NT2/D1 (cell line): ENCODE measurements at regions not wholly inside any gene's neighbourhood (a gene's known extent, or its start where the extent isn't known, plus 50 kb on each side); places are given as distances from the start of the nearest gene placed in this dataset.
A peak's percentile ranks its signal among the peaks of the same experiment; 100 is the strongest.

ENCODE experiments used
- DNase-seq: peaks from one replicate; pipeline ENCODE4 v3.0.0-alpha.2; 2011; ENCODE audit warnings: low read depth, low spot score
- H3K27me3 ChIP-seq: 2 replicates; pipeline ENCODE4 v1.6.0; 2011; ENCODE audit warnings: mild to moderate bottlenecking; ENCODE audit not compliant: insufficient read length, insufficient read depth
- H3K36me3 ChIP-seq: 2 replicates; pipeline ENCODE4 v1.6.1; 2011; ENCODE audit warnings: mild to moderate bottlenecking, low read length, mixed read lengths; ENCODE audit not compliant: insufficient read depth, insufficient read length
- H3K4me1 ChIP-seq: 2 replicates; pipeline ENCODE4 v1.5.1; 2011; ENCODE audit not compliant: insufficient read depth, insufficient read length
- H3K4me3 ChIP-seq: 2 replicates; pipeline ENCODE4 v1.5.1; 2011; ENCODE audit warnings: low read depth; ENCODE audit not compliant: insufficient read length
- H3K9ac ChIP-seq: 2 replicates; pipeline ENCODE4 v1.6.0; 2011; ENCODE audit warnings: low read depth; ENCODE audit not compliant: insufficient read length
- H3K9me3 ChIP-seq: 2 replicates; pipeline ENCODE4 v1.5.1; 2011; ENCODE audit warnings: mild to moderate bottlenecking, low read length; ENCODE audit not compliant: insufficient read depth
- SUZ12 ChIP-seq: IDR thresholded peaks from 2 replicates; pipeline ENCODE4 v1.6.1; 2011; ENCODE audit not compliant: insufficient read length, insufficient read depth; ENCODE audit errors: extremely low read depth
- YY1 ChIP-seq: IDR thresholded peaks from 2 replicates; pipeline ENCODE4 v1.6.1; 2011; ENCODE audit not compliant: insufficient read length, insufficient read depth
- ZNF274 ChIP-seq: IDR thresholded peaks from 2 replicates; pipeline ENCODE4 v1.6.1; 2011; ENCODE audit warnings: mild to moderate bottlenecking, low read depth, low read length

GRCh38 chrX:97936296-97936695 lies 1052.6 kb downstream of the RPA4 start:
- H3K9ac ChIP-seq: no peak overlapping the region
- no peaks in the 10 kb centered on the region for H3K4me1 ChIP-seq
- H3K36me3 ChIP-seq: no peaks in the 10 kb centered on the region
- no peak overlapping the region for H3K4me3 ChIP-seq
- TF ChIP-seq YY1 (no peak), SUZ12 (no peak), ZNF274 (no peak)
- H3K9me3 ChIP-seq: no peaks in the 10 kb centered on the region
- no peak for DNase-seq
- no peaks in the 10 kb centered on the region for H3K27me3 ChIP-seq

GRCh38 chrX:97938706-97939105 lies 1055.0 kb downstream of the RPA4 start:
- DNase-seq: no peak
- Histone ChIP-seq H3K4me1 (no peaks in the 10 kb centered on the region), H3K9me3 (no peaks in the 10 kb centered on the region), H3K27me3 (no peaks in the 10 kb centered on the region), H3K36me3 (no peaks in the 10 kb centered on the region), H3K9ac (no peak overlapping the region), H3K4me3 (no peak overlapping the region)
- TF ChIP-seq ZNF274 (no peak), YY1 (no peak), SUZ12 (no peak)

GRCh38 chrX:97968376-97969163 lies 1084.9 kb downstream of the RPA4 start:
- Histone ChIP-seq H3K4me3 (no peak overlapping the region), H3K4me1 (no peaks in the 10 kb centered on the region), H3K36me3 (no peaks in the 10 kb centered on the region), H3K27me3 (no peaks in the 10 kb centered on the region), H3K9me3 (no peaks in the 10 kb centered on the region), H3K9ac (no peak overlapping the region)
- no peak for TF ChIP-seq YY1
- no peak for TF ChIP-seq ZNF274
- TF ChIP-seq SUZ12: no peak
- DNase-seq: peak; percentile 16

GRCh38 chrX:97984641-97985040 lies 1100.9 kb downstream of the RPA4 start:
- H3K27me3 ChIP-seq: no peaks in the 10 kb centered on the region
- no peak overlapping the region for H3K9ac ChIP-seq
- H3K36me3 ChIP-seq: no peaks in the 10 kb centered on the region
- peaks cover 5% of the 10 kb centered on the region; the same call in 1 of the 2 replicates for H3K9me3 ChIP-seq
- no peaks in the 10 kb centered on the region for H3K4me1 ChIP-seq
- no peak overlapping the region for H3K4me3 ChIP-seq
- DNase-seq: peak; percentile 49
- TF ChIP-seq SUZ12 (no peak), ZNF274 (no peak), YY1 (no peak)

- DNase-seq: no peak
- Histone ChIP-seq H3K4me1 (no peaks in the 10 kb centered on the region), H3K27me3 (no peaks in the 10 kb centered on the region), H3K36me3 (no peaks in the 10 kb centered on the region), H3K9ac (no peak overlapping the region), H3K9me3 (peaks cover 5% of the 10 kb centered on the region; the same call in 1 of the 2 replicates), H3K4me3 (no peak overlapping the region)
- no peak for TF ChIP-seq YY1
- no peak for TF ChIP-seq ZNF274
- no peak for TF ChIP-seq SUZ12
These were observed 1101.4 kb downstream of the RPA4 start for GRCh38 chrX:97985096-97985495.

GRCh38 chrX:97987979-97988378 lies 1104.3 kb downstream of the RPA4 start:
- no peak for DNase-seq

GRCh38 chrX:97995834-97996233 lies 1112.1 kb downstream of the RPA4 start:
- TF ChIP-seq ZNF274: no peak
- TF ChIP-seq YY1: no peak
- TF ChIP-seq SUZ12: no peak
- Histone ChIP-seq H3K9me3 (no peaks in the 10 kb centered on the region; the same call in 1 of the 2 replicates), H3K27me3 (no peaks in the 10 kb centered on the region), H3K9ac (no peak overlapping the region), H3K4me3 (no peak overlapping the region), H3K36me3 (no peaks in the 10 kb centered on the region), H3K4me1 (no peaks in the 10 kb centered on the region)
- DNase-seq: no peak

More at GRCh38 chrX:97987979-97988378, 1104.3 kb downstream of the RPA4 start:
- Histone ChIP-seq H3K36me3 (no peaks in the 10 kb centered on the region), H3K4me3 (no peak overlapping the region), H3K9ac (no peak overlapping the region), H3K27me3 (no peaks in the 10 kb centered on the region), H3K9me3 (peaks cover 5% of the 10 kb centered on the region; the same call in 1 of the 2 replicates), H3K4me1 (no peaks in the 10 kb centered on the region)
- TF ChIP-seq YY1 (no peak), ZNF274 (no peak), SUZ12 (no peak)
